Embryonic facial prominence (tissue), 1 donor: ENCODE measurements at regions not wholly inside any gene's neighbourhood (a gene's known extent, or its start where the extent isn't known, plus 50 kb on each side); places are given as distances from the start of the nearest gene placed in this dataset.

ENCODE experiments used
- DNase-seq: peaks from one replicate; pipeline ENCODE4 v3.0.0-alpha.2; 2016; ENCODE audit errors: extremely low spot score

DNA sequence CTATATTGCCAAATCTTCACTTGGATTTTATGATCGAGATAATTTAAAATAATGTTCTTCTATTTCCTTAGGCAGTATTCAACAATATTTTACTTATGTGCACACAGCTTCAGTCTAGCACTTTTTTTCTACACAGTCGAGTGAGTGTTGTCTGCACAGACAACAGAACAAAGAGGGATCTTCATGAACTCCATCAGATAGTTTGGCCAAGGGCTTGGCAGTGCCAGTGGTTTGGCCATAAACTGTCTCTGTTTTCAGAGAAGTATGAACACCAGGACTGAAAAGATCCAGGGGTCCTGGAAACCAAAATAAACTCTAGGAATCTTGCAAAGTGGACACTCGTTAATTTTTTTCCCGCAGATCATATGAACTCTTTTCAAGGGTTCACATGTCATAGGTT lies 547.3 kb downstream of the PLCL1 start:
- no peak for DNase-seq

DNA sequence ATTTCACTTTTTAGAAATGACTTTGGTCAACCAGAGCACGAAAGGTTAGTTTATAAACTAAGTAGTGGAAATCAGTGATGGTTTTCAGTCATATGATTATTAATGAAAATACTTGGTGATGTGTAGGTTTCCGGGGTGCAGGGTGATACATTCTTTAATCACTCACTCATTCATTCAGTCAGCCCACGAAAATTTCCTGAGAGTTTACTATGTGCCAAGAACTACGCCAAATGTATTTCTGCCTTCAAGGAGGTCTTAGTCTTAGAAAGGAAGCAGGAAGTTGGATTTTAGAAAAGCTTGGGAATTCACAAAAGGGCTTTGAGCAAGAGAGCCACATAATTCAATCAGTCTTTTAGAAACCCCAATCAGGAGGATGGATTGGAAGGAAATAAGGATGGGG lies 543.6 kb downstream of the PLCL1 start:
- DNase-seq: no peak

DNA sequence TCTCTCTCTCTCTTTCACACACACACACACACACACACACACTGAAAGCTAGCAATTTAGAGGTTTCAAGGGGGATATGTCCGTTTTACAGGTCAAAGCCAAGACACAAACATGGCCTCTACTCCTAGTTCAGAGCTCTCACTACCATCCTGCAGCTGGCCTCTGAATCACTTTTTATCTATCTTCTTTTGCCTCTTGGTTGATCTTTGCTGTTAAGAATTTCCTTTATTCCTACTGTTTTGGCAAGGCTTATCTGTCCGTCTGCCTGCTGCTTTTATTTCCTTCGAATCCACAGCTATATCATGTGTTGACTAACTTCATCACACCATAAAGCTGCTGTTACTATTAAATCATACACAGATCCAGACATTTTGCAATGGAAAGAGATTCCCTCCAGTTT lies 543.0 kb downstream of the PLCL1 start:
- DNase-seq: no peak

DNA sequence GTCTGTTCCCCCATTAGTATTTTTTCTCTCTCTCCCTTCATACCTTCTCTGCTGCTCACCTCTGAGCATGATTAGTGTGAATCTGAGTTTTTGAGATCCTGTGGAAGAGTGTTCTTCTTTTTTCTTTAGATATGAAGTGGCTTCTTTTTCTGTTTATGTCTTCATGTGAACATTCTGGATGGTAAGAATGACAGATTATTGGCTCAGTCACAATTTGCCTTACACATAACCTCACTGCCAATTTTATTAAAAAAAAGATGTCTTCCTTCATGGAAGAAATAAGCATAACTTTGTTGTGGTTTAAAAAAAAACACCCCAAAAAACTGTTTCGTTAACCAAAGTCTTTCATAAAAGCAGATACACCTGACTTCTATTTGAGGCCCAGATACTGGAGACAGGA lies 539.1 kb downstream of the PLCL1 start:
- no peak for DNase-seq

DNA sequence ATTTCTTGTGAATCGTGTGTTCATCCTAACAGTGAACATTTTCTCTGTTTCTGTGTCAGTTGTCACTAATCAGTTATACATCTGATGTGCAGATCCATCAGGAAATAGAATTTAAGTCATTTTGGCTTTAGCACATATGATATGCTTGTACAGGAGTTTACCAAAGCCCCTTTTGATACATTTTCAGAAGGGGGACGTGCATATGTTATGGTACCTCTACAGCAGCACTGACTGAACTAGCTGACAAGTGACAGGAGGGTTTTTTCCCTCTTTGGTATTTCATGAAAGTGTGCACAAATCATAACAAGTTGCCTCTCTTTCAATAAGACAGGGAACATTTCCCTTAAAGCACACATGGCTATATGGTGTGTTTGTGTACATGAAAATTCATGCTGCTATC lies 536.5 kb downstream of the PLCL1 start:
- no peak for DNase-seq

DNA sequence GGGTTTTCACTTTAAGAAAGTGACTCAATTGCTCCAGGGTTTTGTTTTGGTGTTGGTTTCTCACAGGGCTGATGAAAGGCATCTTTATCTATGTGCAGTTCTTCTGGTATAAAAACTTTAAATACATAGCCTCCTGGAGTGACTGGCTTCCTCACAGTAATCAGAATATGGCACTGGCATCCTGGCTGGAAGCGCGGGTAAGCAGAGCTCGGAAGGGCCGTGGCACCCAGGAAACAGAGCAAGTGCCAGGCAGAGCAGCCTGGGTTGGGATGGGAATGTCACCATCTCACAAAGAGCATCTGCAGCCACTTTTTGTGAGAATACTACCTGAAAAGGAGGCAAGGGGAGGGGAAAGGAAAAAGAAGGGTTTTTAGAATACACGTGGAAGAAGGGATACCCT lies 534.7 kb downstream of the PLCL1 start:
- no peak for DNase-seq

DNA sequence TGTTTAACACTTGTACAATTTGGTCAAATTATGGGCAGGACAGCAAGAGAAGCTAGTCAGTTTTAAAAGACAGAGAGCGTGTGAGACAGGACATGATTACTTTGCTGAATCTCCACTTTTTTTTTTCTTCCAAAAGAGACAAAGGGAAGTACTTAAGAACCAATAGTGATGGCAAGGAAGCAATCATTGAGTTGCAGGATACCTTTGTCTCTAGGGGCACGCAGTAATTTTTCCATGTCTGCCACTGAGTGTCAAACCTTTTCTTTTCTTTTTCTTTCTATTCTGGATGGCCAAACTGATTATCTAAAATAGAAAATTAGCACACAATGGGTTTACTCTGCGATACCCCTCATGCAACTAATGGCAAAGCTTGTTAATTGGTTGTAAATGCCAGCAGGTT lies 533.0 kb downstream of the PLCL1 start:
- no peak for DNase-seq

DNA sequence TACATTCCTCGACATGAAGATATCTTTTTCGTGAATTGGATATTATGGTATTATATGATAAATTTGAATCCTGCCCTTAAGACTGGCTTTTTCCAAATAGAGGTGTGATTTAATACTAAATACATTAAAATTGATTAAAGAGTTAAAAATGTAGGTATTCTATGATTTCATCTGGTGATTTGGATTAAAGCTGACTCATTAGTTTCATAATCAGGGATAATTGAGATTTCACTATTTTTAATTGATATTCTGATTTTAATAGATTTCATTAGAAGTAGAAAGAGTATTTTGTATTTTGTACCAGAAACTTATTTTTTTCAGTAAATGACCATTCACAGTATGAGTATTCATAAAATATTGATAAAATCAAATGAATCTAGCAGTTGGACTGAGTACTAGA lies 524.1 kb downstream of the PLCL1 start:
- DNase-seq: no peak

DNA sequence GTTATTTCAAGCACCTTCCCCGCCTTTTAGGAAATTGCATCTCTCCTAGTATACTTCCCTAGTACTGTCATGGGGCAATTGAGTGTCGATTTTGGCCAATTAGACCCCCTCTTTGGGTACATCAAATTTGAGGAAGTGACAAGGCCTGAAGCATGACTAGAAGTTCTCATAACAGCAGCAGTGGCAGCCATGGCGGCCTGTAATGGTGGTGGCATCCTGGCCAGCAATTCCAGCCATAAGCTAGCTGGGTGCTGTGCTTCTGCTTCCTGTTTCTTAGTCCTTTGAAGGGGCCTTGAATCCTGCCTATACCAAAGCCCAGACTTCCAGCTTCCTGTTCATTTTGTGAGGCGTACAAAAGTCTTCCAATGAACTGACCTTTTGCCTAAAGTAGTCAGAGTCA lies 523.1 kb downstream of the PLCL1 start:
- no peak for DNase-seq

DNA sequence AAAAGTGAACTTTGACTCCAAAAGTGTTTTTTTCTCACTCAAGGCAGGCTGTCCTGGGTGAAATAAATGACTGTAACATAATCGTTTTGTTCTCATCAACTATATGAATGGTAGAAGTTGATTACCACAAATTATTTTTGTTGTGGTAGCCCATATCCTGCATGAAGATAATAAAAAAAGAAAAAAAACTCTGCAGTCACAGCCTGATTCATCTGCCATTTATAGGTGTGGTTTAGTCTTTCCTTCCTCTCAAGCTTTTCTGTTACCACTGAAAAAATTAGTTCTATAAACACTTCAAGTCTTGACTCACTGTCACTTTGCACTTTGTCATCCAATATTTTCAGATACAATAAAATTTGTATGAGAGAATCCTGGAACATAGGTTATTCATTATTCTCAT lies 522.0 kb downstream of the PLCL1 start:
- DNase-seq: no peak

DNA sequence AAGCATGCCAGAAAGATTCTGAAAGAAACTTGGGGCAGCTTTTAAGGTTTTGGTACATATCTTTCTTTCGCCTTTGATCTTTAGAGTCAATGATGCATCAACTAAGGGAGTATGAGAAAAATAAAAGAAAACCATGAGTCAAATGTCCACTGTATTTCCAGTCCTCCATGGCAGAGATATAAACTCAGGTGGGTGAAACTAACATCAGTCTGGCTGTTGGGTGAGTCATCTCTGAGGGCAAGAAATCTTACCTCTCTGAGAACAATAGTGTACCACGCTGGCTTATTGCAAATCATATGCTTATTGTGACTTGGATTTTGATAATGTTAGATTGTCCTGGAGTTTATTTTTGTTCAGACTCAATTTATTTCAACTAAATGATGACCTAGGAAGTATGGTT lies 521.0 kb downstream of the PLCL1 start:
- DNase-seq: no peak

DNA sequence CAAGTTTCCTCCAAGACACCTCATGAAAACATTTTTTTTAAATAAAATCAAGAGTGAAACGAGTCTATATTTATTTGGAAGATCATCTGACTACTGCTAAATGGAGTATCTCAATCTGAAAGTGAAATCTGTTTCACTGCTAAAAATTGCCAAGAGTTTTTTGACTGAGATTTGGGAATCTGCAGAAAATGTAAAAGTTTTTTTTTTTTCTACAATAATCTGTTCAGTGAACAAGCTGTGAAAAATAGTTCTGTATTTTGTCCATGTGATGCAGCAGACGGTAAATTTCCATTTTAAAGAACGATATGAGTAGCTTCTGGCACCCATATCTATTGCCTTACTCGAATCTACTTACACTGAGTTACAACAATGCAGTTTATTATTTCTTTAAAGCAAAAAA lies 519.7 kb downstream of the PLCL1 start:
- no peak for DNase-seq

DNA sequence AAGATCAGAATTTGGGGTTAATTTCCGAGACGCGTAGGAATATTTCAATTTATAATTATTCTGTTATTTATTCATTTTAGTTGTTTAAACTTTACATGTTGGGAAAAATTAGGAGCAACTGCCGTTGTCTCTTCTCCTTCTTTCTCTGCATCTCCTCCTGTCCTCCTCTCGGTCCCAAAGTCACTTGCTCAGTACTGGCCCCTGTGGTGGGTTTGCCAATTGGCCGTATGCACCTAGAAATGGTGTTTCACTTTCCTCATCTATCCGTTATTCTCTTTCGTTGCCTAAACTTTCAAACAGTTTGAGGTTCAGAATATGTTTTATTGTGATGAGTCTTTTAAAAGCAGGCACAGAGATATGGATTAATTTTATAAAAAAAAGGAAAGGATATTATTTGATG lies 517.9 kb downstream of the PLCL1 start:
- no peak for DNase-seq

DNA sequence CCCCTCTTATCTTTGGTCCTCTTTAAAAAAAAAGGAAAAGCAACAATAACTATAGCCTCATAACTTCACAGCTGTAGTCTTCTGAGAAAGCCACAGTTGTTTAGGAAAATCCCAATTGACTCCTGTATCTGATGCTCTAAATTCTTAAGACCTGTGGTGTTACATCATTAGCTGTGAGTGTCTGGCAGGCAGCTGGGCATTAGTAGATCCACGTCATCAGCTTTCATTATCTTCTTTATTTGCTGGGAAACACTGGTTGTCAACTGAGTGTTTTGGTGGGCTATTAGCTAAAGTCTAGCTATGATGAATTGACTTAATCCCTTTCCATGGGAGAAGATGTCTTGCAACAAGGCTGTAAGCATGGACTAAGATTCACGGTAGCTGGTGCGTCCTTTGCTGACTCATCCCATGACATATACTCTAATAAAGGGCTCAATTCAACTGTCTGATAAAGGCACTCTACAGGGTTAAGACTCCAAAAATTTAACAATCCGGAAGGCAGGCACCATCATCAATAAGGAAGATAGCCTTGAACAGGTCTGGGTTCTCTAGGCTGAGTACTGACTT lies 517.2 kb downstream of the PLCL1 start:
- DNase-seq: no peak

DNA sequence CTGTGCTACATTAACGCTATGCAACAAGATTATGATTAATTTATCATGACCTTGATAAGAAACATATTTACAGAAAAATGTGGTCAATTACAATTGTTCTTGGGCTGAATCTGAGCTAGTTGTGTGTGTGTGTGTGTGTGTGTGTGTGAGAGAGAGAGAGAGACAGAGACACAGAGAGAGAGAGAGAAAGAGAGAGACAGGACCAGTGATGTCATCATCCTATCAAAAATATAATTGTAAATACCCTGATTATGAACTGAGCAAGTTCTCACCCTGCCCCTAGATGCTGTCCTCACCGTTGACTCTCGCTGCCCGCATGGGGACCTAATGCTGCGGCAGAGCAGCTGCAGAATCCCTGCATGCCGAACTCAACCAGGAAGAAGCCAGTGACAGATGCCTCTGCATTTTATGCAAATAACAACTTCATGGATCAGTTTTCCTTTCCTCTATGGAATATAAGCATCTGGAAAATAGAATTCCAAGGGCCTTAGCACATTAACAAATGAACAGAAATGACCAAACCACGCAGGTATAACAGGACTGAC lies 512.5 kb downstream of the PLCL1 start:
- DNase-seq: no peak

DNA sequence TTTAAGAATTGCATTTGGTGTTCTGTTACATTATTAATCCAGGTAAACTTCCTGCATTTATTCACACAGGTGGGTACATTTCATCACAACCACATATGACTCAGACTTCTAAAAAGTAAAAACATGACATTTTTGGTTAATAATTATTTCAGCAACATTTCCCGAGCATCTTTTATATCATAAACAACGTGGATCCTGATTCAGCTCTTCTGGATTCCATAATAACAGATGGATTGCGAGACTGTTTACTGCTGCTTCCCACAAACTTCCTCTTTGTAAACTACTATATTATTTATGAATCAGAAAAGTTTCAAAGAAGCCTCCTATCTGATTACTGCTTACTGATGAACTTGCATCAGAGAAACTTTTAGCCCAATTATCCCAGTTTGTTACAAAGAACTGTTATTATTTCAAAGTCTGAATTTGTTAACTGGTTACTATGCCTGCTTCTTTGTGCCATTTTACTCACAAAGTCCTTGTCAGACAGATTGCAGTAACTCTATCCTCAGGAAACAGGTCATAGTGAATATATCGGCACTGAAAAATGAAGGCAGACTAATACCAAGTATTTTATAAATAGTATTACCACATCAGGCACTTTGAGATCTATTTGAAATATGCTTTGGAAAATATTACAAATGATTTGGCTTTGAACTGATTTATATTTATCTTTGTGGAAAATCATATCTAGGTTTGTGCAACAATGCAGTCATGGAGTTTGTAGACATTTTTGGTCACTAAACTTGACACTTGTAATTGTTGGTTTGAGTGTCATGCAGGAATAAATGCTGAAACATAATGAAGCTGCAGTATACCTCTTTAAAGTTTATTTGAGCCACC lies 511.6 kb downstream of the PLCL1 start:
- DNase-seq: no peak

DNA sequence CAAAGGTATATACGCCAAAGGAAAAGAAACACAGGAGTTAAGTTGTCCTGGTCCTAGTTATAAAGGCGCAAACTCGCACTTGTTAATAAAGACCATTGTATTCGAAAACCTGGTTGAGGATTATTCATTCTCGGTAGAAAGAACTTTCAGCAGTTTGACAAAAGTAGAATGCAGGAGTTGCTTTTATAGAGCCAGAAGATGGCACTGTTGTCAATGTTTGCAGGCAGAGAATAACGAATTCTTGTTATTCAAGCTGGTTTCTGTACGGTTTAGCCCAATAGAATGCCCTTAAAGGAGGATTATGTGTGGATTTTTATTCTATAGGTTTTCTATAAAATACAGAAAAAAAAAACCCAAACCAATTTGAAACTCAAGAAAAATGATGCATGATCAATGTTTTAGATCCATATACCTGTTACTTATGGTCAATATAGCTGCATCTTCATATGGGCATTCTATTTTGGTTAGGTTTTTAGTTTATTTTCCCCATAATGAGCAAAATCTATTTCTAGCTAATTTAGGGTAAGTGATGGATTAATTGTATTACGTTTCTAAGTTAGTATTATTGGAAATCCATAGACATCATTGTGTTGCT lies 510.3 kb downstream of the PLCL1 start:
- peak; percentile 72 for DNase-seq

DNA sequence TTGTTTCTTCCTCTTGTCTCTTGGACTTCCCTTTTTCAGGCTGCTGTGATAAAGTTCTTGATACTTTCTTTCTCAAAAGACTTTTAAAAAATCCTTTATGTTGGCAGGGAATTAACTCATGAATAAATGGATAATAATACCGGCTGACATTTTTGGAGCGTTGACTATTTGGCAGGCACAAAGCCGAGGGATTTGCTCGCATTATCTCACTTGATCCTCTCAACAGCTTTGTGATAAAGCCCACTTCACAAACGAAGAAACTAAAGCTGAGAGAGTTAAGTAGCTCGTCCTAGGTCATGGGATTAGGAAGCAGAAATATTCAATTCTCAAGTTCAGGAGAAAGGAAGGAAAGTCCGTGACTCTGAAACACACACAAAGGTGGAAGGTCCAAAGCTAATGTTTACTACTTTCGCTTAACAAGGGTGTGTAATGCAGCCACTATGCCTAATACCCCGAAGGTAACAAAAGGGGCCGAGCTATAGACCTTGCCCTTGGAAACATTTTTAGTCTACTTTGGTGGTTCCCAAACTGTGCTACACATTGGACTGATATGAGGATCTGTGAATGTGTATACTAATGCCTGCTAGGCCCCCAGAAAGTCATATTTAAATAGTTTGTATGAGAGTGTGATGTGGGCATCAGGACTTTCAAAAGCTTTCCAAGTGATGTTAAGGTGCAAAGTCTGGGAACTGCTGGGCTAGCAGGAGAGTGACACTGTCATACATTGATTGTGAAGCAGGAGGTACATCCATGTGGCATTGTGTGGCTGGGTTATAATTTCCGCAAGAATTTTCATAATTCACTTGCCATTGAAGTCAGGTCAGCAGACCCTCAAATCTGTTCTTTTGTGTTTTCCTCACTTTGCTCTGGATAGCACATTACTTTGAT lies 508.4 kb downstream of the PLCL1 start:
- DNase-seq: no peak

DNA sequence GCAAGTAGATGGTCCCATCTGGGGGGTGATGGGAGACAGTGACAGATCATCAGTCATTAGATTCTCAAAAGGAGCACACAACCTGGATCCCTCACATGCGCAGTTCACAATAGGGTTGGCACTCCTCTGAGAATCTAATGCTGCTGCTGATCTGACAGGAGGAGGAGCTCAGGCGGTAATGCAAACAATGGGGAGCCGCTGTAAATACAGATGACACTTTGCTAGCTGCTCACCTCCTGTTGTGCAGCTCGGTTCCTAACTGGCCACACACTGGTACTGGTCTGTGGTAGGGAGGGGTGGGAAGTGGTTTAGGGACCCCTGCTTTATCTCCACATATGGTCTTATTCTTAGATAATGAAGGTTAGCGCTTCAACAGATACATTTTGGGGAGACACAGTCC lies 506.6 kb downstream of the PLCL1 start:
- no peak for DNase-seq

DNA sequence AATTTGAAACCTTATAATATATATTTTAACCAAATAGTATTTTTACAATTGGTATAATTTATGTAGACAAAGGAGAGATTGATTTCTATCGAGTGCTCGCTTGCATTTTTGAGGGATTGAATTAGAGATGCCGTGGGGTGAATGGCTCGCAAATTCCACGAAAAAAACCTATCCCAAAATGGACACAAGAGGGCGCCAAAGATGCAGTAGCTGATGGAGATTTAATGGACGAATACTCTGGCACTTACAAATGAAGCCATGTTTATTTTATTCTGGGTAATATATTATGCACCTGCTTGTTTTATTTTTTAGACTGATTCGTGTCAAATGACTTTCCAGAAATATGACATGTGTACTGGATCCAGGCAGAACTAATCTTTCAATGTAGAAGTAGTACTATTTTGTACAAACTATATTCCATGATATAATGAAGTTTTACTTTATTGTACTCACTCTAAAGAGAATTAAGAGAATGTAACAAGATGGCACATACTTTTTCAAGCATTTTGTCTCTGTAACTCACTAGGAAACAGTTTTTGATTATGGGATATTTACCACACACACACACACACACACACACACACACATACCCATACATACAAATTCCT lies 505.4 kb downstream of the PLCL1 start:
- peak; percentile 43 for DNase-seq

DNA sequence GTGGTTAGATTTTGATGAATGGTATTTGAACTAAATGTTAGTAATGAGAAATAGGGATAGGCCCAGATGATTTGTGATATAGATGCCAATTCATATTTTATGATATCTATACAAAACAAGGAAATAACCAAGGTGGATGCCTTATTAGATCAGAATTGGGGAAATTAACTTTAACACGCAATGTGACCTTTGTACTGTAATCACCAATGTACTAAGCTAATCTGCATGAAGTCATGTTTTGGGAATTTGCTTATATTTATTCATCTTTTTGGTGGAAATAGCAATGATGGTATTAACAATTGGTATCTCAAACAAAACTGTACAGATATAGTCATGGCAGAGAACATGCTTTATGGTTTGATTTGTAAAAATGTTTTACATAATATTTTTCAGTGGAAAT lies 504.7 kb downstream of the PLCL1 start:
- no peak for DNase-seq

DNA sequence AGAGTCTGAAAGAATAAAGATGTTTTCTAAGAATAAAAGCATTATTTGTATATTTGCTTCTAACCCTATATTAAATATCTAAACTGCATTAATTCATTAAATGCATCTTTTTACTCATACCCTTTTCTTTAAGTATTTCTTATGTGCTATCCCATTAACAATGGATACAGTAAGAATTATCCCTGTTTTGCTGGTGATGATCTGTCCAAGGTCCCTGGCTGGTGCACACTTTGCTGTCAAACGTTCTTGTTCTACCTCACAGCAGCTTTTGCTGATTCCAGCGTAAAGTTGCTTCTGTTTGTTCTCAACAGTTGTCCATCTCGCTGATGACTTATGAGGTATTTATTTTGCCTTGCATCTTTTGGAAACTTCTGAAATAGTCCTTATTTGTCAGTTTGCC lies 504.0 kb downstream of the PLCL1 start:
- DNase-seq: no peak
